GM12878 (cell line): ENCODE measurements at regions not wholly inside any gene's neighbourhood (a gene's known extent, or its start where the extent isn't known, plus 50 kb on each side); places are given as distances from the start of the nearest gene placed in this dataset.

Experiments used
- ATAC-seq: fragments of 200-7000 bp; cut with Tn5 transposase; 3 replicates; pipeline ENCODE4 v1.9.1; 2020; ENCODE audit warnings: mild to moderate bottlenecking, moderate library complexity
- BruUV-seq: library from RNA; stranded (reverse); fragments of 400-500 nt; replicated peaks from 2 replicates; lab custom pipeline; 2021; lab: Mats Ljungman, UMichigan
- CTCF ChIA-PET: fragments of 300-600 bp; sonication (Branson Sonifier 250); formaldehyde crosslinking; extraction: SDS; loops from one replicate; lab custom pipeline; 2021; ENCODE audit warnings: inconsistent platforms; lab: Yijun Ruan, JAX
- POLR2A ChIA-PET: fragments of 350-600 bp; formaldehyde crosslinking; extraction: SDS; loops from one replicate; lab custom pipeline; 2021; ENCODE audit warnings: inconsistent platforms; lab: Charles Lee
- RAD21 ChIA-PET: fragments of 300-600 bp; sonication (Branson Sonifier 250); formaldehyde crosslinking; loops from one replicate; lab custom pipeline; 2023; ENCODE audit warnings: antibody characterized with exemption; ENCODE audit not compliant: unreplicated experiment; lab: Charles Lee
- SMC1A ChIA-PET: fragments of 300-600 bp; sonication (Branson Sonifier 250); formaldehyde crosslinking; loops from one replicate; lab custom pipeline; 2023; ENCODE audit not compliant: unreplicated experiment, uncharacterized antibody; lab: Charles Lee
- DNase-seq: peaks from one replicate; pipeline ENCODE4 v3.0.0-alpha.2; 2011; ENCODE audit warnings: low read depth, low spot score
- FAIRE-seq: peaks from 3 replicates; lab custom pipeline; 2011; peaks lifted over from hg19 to GRCh38; lab: Jason Lieb, UNC
- H2AFZ ChIP-seq: 2 replicates; pipeline ENCODE4 v1.6.0; 2011; ENCODE audit warnings: low read depth, low read length, control low read depth; ENCODE audit not compliant: control insufficient read depth
- H3K27ac ChIP-seq: 2 replicates; pipeline ENCODE4 v1.5.1; 2011; ENCODE audit warnings: control low read depth; ENCODE audit not compliant: control insufficient read depth, insufficient read depth
- H3K27me3 ChIP-seq, 2 experiments: replicated peaks in 1 of 2; 2 replicates each; pipeline versions ENCODE4 v1.6.0 to v1.6.1; 2011; ENCODE audit warnings: low read length in 1 of 2; ENCODE audit not compliant: control insufficient read depth in 2 of 2, insufficient read depth in 2 of 2
- H3K36me3 ChIP-seq, 2 experiments: 2 replicates each; pipeline ENCODE4 v1.5.1; 2011; ENCODE audit warnings: low read length in 1 of 2; ENCODE audit not compliant: control insufficient read depth in 2 of 2, insufficient read depth in 2 of 2
- H3K4me1 ChIP-seq: 2 replicates; pipeline ENCODE4 v1.6.1; 2011; ENCODE audit warnings: mild to moderate bottlenecking, low read length, moderate library complexity, mixed read lengths; ENCODE audit not compliant: control insufficient read depth, insufficient read depth
- H3K4me2 ChIP-seq: 2 replicates; pipeline ENCODE4 v1.6.0; 2011; ENCODE audit warnings: control low read depth; ENCODE audit not compliant: control insufficient read depth, insufficient read depth
- H3K4me3 ChIP-seq: fragments of 200-600 bp; sonication (generic); 2 replicates; pipeline ENCODE4 v1.5.1; 2016
- H3K79me2 ChIP-seq: 2 replicates; pipeline ENCODE4 v1.6.0; 2011; ENCODE audit warnings: low read length; ENCODE audit not compliant: control insufficient read depth, insufficient read depth
- H3K9ac ChIP-seq: 2 replicates; pipeline ENCODE4 v1.8.0; 2011; ENCODE audit warnings: low read length, control low read depth, mixed read lengths; ENCODE audit not compliant: control insufficient read depth, insufficient read depth
- H3K9me3 ChIP-seq: replicated peaks from 3 replicates; pipeline ENCODE4 v1.5.1; 2011; ENCODE audit warnings: mild to moderate bottlenecking, low read length; ENCODE audit not compliant: control insufficient read depth, insufficient read depth
- H4K20me1 ChIP-seq: 2 replicates; pipeline ENCODE4 v1.6.0; 2011; ENCODE audit not compliant: control insufficient read depth, insufficient read depth
- EED ChIP-seq: sonication (generic); IDR thresholded peaks from 2 replicates; pipeline ENCODE4 v1.6.1; 2016; ENCODE audit warnings: antibody characterized with exemption, low read depth
- IKZF1 ChIP-seq: fragments of 450-650 bp; conservative IDR thresholded peaks from 2 replicates; pipeline ENCODE4 v1.6.1; 2017; ENCODE audit warnings: antibody characterized with exemption, mild to moderate bottlenecking
- PRDM15 ChIP-seq: fragments of 450-650 bp; formaldehyde crosslinking; IDR thresholded peaks from 2 replicates; pipeline ENCODE4 v1.4.0; 2020; ENCODE audit warnings: mild to moderate bottlenecking, moderate library complexity
- RCOR1 ChIP-seq: conservative IDR thresholded peaks from 2 replicates; pipeline ENCODE4 v1.6.1; 2012; ENCODE audit warnings: low read depth, low read length, improper control_type of control experiment
- SMARCA5 ChIP-seq: fragments of 450-650 bp; IDR thresholded peaks from 2 replicates; pipeline ENCODE4 v1.6.1; 2017; ENCODE audit warnings: mild to moderate bottlenecking
- SPI1 ChIP-seq: IDR thresholded peaks from 2 replicates; pipeline ENCODE4 v1.6.1; 2011; ENCODE audit warnings: low read depth, mild to moderate bottlenecking, low read length, moderate library complexity, borderline replicate concordance; ENCODE audit not compliant: insufficient read depth
- ZNF592 ChIP-seq: fragments of 450-650 bp; IDR thresholded peaks from 2 replicates; pipeline ENCODE4 v1.6.1; 2017; ENCODE audit warnings: mild to moderate bottlenecking, moderate library complexity
- WGBS: methylation state at CpG from one replicate; pipeline ENCODE4 v1.1.6; 2016; ENCODE audit warnings: low lambda C conversion rate; ENCODE audit not compliant: insufficient replicate concordance, insufficient coverage; ENCODE audit errors: missing lambda C conversion rate; 5-methylcytosine and 5-hydroxymethylcytosine counted together
- in situ Hi-C: fragments of 300-500 bp; cut with MboI; formaldehyde crosslinking; loops from 9 replicates; pipeline ENCODE4 v1.14.3; 2018; ENCODE audit warnings: mixed read lengths
- intact Hi-C: fragments of 100-400 bp; cut with micrococcal nuclease; formaldehyde crosslinking; loops from one replicate; pipeline ENCODE4 v1.14.2; 2022; ENCODE audit not compliant: unreplicated experiment

DNA sequence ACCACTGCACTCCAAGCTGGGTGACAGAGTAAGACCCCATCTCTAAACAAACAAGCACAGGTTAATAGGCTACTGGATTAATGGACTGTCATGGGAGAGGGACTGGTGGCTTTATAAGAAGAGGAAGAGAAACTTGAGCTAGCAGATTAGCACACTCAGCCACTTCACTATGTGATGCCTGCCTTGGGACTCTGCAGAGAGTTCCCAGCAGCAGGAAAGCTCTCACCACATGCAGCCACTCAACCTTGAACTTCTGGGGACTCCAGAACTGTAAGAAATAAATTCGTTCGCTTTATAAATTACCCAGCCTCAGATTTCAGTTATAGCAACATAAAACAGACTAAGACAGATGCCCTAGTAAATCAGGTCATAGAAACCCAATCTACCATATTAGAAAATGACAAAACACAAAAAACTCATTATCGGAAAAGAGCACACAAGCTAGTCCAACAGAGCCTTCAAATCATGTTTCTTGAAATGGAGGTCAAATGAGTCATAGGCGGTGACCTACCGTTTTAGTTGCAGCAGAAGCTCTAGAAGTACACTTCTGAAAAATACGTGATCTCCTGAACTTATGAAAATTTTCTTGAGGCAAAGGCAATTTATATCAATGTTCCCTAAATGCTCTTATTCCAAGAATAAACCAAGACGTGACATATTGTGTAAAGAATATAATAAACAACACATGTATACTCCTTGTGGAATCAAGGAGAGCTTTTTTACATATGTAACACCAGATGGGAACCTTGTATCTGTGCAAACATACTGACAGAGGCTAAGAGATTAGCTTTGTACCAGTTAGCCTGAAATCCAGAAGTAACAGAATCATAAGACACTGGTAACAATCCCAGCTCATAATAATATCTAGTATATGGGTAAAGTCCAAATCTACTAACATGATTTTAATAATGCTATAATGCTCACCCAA is 340.9 kb upstream of the SGCG start:
- CTCF ChIA-PET = interaction anchor here (0.6 to 1.0 kb wide), 4 partner anchors 9 to 165 kb away, joined by 3 to 5 read pairs (median 4); no protein-coding TSS in a partner anchor
- DNase-seq (no peak), ATAC-seq (peak; percentile 90), FAIRE-seq (no peak)
- SMC1A ChIA-PET = interaction anchor here (1.0 to 1.3 kb wide), 6 partner anchors 12 to 115 kb away, joined by 3 to 4 read pairs (median 3); no protein-coding TSS in a partner anchor
- POLR2A ChIA-PET = no interaction called here
- intact Hi-C loops = no loop called here
- H3K36me3 ChIP-seq = no peaks in the 10 kb centered on the region
- no peaks in the 10 kb centered on the region for H4K20me1 ChIP-seq
- H3K9ac ChIP-seq = no peak overlapping the region
- RAD21 ChIA-PET = interaction anchor here (1.4 kb wide), 1 partner anchor 39 kb away, joined by 3 read pairs; no protein-coding TSS in a partner anchor
- no peak overlapping the region for H2AFZ ChIP-seq
- no peaks in the 10 kb centered on the region for H3K27me3 ChIP-seq
- TF ChIP-seq IKZF1 = 0 out of 2 replicates have a peak, but pooled peaks have one; percentile 13
- TF ChIP-seq SMARCA5 = no peak
- TF ChIP-seq SPI1 = peak; percentile 73; the same call in 1 of the 2 replicates
- no peaks in the 10 kb centered on the region for H3K4me1 ChIP-seq
- 19% methylated on average over 7 of the region's 7 CpGs for WGBS
- H3K4me3 ChIP-seq = no peak overlapping the region
- H3K27ac ChIP-seq = no peak overlapping the region
- no peaks in the 10 kb centered on the region for H3K79me2 ChIP-seq
- BruUV-seq = no TSS peak
- H3K9me3 ChIP-seq = no peaks in the 10 kb centered on the region
- no peak overlapping the region for H3K4me2 ChIP-seq
- in situ Hi-C loops = no loop called here

GRCh38 chr13:22846551-22846950 is 334.2 kb upstream of the SGCG start:
- no peaks in the 10 kb centered on the region for H3K27me3 ChIP-seq
- ChIA-PET CTCF (no interaction called here), SMC1A (interaction anchor here (1.0 kb wide), 1 partner anchor 22 kb away, joined by 3 read pairs; no protein-coding TSS in a partner anchor), RAD21 (no interaction called here), POLR2A (no interaction called here)
- no peaks in the 10 kb centered on the region for H4K20me1 ChIP-seq
- no peaks in the 10 kb centered on the region for H3K4me1 ChIP-seq
- BruUV-seq = no TSS peak
- no peaks in the 10 kb centered on the region for H3K36me3 ChIP-seq
- no peaks in the 10 kb centered on the region for H3K9me3 ChIP-seq
- no peak for FAIRE-seq
- H3K9ac ChIP-seq = no peak overlapping the region
- ATAC-seq = no peak
- no peak overlapping the region for H3K4me2 ChIP-seq
- H3K27ac ChIP-seq = no peak overlapping the region
- H3K79me2 ChIP-seq = no peaks in the 10 kb centered on the region
- no peak overlapping the region for H2AFZ ChIP-seq
- intact Hi-C loops = no loop called here
- in situ Hi-C loops = no loop called here
- 49% methylated on average over 2 of the region's 2 CpGs for WGBS
- no peak for DNase-seq
- H3K4me3 ChIP-seq = no peak overlapping the region
- TF ChIP-seq PRDM15 (CRISPR knock-in tag) (no peak), RCOR1 (no peak), EED (no peak), ZNF592 (no peak)
